ENCODE measurements at regions not wholly inside any gene's neighbourhood (a gene's known extent, or its start where the extent isn't known, plus 50 kb on each side); places are given as distances from the start of the nearest gene placed in this dataset.
"Not testable (repeated sequence)": the region's sequence is repeated elsewhere in the genome, so short reads cannot be mapped to it uniquely, and the experiment has no call there.

GRCh38 chr2:65749545-65749944 lies 317.1 kb upstream of the SPRED2 start:
- no peak for DNase-seq (ENCODE audit: low read depth in 4 of 4, low spot score in 1 of 4)

- DNase-seq (ENCODE audit: low read depth in 4 of 4, low spot score in 1 of 4), result not testable (repeated sequence)
These were observed 315.5 kb upstream of the SPRED2 start for GRCh38 chr2:65747875-65748274.

GRCh38 chr2:65746931-65747675 lies 314.7 kb upstream of the SPRED2 start:
- no peak for DNase-seq (ENCODE audit: low read depth in 4 of 4, low spot score in 1 of 4)

- DNase-seq (ENCODE audit: low read depth in 4 of 4, low spot score in 1 of 4), result no peak
These were observed 312.2 kb upstream of the SPRED2 start for GRCh38 chr2:65744477-65745200.

GRCh38 chr2:65742977-65743376 lies 310.6 kb upstream of the SPRED2 start:
- DNase-seq (ENCODE audit: low read depth in 4 of 4, low spot score in 1 of 4), result no peak

GRCh38 chr2:65739927-65740326 lies 307.5 kb upstream of the SPRED2 start:
- DNase-seq (ENCODE audit: low read depth in 4 of 4, low spot score in 1 of 4), result no peak

- no peak for DNase-seq (ENCODE audit: low read depth in 4 of 4, low spot score in 1 of 4)
These were observed 305.1 kb upstream of the SPRED2 start for GRCh38 chr2:65737452-65738011.

- DNase-seq (ENCODE audit: low read depth in 4 of 4, low spot score in 1 of 4), result no peak
These were observed 299.1 kb upstream of the SPRED2 start for GRCh38 chr2:65731476-65731875.

GRCh38 chr2:65730186-65730585 lies 297.8 kb upstream of the SPRED2 start:
- DNase-seq (ENCODE audit: low read depth in 4 of 4, low spot score in 1 of 4), result no peak

- DNase-seq (ENCODE audit: low read depth in 4 of 4, low spot score in 1 of 4), result no peak
These were observed 296.8 kb upstream of the SPRED2 start for GRCh38 chr2:65729246-65729645.

GRCh38 chr2:65728477-65729180 lies 296.2 kb upstream of the SPRED2 start:
- no peak for DNase-seq (ENCODE audit: low read depth in 4 of 4, low spot score in 1 of 4)

GRCh38 chr2:65727816-65728215 lies 295.4 kb upstream of the SPRED2 start:
- no peak for DNase-seq (ENCODE audit: low read depth in 4 of 4, low spot score in 1 of 4)

GRCh38 chr2:65727381-65727780 lies 295.0 kb upstream of the SPRED2 start:
- DNase-seq (ENCODE audit: low read depth in 4 of 4, low spot score in 1 of 4), result no peak

GRCh38 chr2:65724752-65725151 lies 292.4 kb upstream of the SPRED2 start:
- DNase-seq (ENCODE audit: low read depth in 4 of 4, low spot score in 1 of 4), result no peak

GRCh38 chr2:65724336-65724735 lies 291.9 kb upstream of the SPRED2 start:
- no peak for DNase-seq (ENCODE audit: low read depth in 4 of 4, low spot score in 1 of 4)

GRCh38 chr2:65722028-65722778 lies 289.8 kb upstream of the SPRED2 start:
- no peak for DNase-seq (ENCODE audit: low read depth in 4 of 4, low spot score in 1 of 4)

- no peak for DNase-seq (ENCODE audit: low read depth in 4 of 4, low spot score in 1 of 4)
These were observed 284.3 kb upstream of the SPRED2 start for GRCh38 chr2:65716698-65717097.

GRCh38 chr2:65715323-65715722 lies 282.9 kb upstream of the SPRED2 start:
- no peak for DNase-seq (ENCODE audit: low read depth in 4 of 4, low spot score in 1 of 4)

GRCh38 chr2:65714866-65715265 lies 282.5 kb upstream of the SPRED2 start:
- DNase-seq (ENCODE audit: low read depth in 4 of 4, low spot score in 1 of 4), result no peak

- DNase-seq (ENCODE audit: low read depth in 4 of 4, low spot score in 1 of 4), result no peak
These were observed 279.5 kb upstream of the SPRED2 start for GRCh38 chr2:65711863-65712262.

GRCh38 chr2:65710779-65711295 lies 278.4 kb upstream of the SPRED2 start:
- no peak for DNase-seq (ENCODE audit: low read depth in 4 of 4, low spot score in 1 of 4)
